ENCODE measurements at regions not wholly inside any gene's neighbourhood (a gene's known extent, or its start where the extent isn't known, plus 50 kb on each side); places are given as distances from the start of the nearest gene placed in this dataset.

DNA sequence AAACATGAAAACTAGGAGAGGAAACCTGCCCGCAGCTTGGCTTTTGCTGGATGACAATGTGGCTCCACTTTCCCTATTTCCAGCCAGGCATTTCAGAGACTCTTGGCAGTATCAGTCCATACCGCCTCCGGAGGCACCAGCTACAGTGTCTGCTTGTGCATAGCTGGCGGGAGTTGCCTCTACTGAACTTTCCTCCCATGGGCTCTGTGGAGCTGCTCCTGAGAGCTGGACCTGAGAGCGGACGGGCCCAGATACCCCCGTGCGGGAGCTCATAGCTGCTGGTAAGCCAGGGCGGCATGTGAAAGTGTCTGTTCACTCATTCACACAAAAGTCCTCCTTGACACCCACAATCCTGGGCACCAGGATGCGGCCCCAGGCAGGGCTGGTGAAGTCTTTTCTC, 130.3 kb upstream of the PMEPA1 start:
- FAIRE-seq: no peak

DNA sequence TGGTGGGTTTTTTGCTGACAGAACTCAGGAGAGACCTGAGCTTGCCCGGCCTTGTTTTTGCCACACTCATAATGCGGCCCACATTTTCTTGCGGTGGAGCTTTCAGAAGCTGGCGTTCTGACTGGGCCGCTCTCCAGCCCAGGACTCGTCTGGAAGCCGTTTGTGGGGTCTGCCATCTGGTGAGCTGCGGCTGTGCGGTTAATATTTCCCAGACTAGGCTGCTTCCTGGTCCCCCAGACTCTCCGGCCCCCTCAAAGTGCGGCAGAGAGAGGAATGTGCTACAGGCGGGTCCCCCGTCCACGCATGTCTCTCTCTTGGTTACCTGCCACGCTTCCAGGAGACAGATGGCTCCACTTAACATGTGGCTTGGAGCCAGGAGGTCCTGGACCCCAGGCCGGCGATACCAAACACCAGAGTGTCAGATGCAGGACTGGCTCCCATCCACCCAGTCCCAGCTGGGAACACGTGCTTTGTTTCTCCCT, 128.9 kb upstream of the PMEPA1 start:
- no peak for FAIRE-seq

DNA sequence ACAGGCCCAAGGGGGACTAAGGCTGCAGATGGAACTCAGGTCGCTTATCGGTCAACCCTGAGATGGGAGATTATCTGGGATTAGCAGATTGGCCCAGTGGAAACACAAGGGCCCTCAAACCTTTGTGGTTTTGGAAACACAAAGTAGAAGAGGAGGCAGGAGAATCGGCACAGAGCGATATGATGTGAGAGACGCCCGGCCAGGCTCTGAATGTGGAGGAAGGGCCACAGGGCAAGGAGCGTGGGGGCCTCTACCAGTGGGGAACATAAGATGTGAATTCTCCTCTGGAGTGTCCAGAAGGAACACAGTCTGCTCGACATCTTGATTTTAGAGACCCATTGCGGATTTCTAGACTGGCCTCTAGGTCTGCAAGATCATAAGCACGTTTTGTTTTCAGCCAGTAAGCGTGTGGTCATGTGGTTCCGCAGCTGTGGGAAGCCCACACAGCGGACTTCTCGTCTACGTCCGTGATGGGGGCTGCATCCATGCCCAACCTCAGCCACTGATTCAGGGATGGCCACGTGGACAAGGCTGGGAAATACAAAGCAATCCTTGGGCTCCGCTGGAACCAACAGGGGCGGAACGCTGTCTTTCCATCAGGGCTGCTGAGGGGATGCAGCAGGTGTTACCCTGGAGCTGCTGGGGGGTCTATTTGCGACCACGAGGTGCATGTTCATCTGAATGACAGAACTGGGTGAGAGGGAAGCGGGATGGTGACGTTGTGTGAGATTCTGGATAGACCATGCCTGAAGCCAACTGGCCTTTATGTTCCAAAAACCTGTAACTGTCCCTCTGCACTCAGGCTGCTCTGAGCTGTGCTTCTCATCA, 127.6 kb upstream of the PMEPA1 start:
- no peak for FAIRE-seq

DNA sequence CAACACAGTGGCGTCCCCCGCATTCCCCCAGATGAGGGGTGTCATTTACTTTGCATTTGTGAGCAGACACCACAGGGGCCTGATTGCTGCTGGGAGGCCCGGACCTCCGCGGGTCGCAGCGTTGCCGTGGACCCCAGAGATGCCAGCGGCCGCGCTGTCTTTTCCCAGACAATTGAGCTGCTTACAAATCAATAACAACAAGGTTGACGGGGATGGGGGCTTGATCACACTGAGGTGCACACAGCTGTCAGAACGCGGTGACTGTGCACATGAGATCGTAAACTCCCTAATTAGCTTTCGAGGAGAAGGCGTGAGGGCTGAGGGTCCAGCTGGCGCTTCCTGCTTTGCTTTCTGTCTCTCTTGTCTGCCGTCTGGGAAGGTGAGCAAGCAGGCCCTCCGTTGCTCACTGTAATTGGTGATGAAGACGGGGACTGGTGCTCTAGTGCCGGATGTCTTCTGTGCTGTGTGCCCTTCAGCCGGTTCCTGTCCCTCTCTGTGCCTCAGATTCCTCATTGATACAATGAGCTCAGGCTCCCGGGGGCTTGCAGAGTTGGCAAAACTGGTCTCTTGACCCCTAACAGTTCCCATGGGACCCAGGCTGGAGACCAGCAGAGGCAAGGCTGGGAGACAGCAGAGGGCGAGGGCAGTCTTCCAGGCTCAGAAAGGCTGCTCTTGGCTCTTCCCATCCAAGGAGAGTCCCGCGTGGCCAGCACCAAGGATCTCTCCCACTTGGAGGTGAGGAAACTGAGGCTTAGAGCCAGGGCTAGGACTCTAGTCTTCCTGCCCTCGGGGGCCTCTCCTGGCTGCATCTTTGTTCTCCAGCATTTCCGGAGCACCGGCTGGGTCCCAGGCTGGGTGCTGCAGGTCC, 126.0 kb upstream of the PMEPA1 start:
- FAIRE-seq: no peak

DNA sequence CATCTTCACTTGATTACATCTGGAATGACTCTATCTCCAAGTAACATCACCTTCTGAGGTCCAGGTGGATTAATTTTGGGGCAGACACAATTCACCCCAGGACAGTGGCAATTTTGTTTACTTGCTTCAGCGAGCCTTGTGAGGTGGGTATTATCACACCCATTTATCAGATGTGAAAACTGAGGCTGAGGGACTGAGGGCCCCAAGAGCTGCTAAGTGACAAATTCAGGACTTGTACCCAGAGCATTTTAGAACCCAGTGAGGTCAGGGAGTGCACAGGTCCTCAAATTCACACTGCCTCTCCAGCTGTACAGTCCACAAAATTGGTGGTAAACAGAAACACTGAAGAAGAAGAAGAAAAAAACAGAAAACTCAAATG, 125.2 kb upstream of the PMEPA1 start:
- no peak for FAIRE-seq

DNA sequence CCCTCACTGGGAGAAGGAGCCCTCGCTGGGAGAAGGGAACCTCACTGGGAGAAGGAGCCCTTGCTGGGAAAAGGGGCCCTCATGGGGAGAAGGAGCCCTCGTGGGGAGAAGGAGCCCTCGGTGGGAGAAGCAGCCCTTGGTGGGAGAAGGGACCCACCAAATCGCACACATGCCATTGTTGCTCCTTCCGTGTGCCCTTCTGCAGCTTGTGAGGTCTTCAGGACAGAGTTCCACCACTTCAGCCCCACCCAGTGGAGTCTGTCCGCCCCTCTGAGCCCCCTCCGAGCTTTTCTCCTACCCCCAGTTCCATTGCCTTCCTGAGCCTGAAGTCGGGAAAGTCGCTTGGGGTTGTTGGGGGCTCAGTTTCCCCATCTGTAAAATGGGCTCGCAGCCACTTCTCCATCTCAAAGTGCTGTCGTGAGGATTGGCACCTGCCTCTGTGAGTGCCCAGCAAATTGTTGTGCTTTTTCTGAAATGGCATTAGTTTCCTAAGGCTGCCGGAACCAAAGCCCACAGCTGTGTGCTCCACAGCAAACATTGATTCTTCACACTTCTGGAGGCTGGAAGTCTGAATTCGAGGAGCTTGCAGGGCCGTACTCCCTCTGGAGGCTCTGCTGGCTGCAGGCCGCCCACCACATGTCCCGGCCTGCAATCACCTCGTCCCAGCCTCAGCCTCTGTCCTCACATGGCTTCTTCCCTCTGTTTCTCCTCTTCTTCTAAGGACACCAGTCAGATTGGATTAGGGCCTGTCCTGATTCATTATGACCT, 124.7 kb upstream of the PMEPA1 start:
- FAIRE-seq: no peak

DNA sequence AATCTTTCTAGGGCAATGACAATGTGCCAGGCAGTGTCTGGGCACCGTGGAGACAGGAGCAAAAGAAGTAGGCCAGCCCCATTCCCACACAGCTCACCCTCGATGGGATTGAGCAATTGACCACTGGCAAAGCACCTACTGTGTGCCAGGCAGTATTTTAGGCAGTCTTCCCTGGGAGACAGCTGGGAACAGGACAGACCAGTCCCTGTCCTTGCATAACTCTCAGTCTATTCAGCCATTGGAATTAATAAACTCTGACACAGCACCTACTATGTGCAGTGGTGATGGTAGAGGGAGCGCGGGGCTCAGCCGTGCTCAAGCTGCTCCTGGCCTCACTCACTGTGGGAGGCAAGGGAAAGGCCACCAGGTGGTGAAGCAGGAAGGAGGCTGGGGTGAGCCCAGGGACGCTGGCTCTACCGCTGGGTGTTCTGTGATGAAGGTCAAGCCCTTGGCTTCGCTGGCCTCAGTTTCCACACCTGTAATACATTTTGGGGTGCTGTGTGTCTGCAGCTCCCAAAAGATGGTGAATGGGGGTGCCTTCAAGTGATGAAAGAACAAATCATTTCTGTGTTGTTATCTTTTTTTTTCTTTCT, 122.3 kb upstream of the PMEPA1 start:
- no peak for FAIRE-seq

DNA sequence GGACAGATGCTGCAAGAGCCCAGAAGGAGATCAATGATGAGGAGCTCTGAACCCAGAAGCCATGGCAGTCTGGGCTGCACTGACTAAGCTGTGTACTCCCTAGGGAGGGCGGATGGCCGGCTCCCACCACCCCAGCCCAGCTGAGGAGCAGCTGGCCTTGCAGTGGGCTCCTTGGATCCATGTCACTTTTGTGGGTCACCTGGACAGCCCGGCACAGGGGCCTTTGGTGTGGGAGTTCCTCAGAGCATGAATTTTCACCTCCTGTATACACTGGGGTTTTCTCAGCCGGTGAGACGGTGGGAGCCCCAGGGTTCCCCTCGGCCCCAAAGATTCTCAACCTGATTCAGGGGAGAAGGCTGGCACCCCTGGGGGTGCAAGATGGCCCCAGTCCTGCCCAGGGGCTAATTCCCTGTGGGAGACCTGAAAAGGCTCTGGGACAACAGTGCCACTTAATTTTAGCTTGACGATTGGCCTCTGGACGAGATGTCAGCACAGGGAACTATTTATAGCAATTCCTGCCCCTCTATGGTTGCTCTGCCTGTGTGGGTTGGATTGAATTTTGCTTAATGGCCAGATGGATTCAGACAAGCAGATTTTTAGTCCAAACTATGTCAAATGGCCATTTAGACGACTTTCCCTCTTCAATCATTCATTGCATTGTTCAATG, 121.6 kb upstream of the PMEPA1 start:
- FAIRE-seq: no peak

DNA sequence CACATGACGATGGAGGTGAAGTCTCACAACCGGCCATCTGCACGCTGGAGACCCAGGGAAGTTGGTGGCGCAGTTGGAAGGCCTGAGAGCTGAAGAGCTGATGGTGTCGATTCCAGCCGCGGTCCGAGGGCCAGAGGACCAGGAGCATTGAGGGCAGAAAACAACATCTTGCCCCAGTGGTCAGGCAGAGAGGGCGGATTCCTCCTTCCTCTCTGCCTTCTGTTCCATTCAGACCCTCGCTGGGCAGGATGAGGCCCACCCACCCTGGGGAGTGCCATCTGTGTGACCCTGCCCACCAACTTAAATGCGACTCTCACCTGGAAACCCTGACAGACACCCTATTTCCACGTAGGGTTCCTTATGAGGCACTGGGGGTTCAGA, 120.7 kb upstream of the PMEPA1 start:
- no peak for FAIRE-seq

DNA sequence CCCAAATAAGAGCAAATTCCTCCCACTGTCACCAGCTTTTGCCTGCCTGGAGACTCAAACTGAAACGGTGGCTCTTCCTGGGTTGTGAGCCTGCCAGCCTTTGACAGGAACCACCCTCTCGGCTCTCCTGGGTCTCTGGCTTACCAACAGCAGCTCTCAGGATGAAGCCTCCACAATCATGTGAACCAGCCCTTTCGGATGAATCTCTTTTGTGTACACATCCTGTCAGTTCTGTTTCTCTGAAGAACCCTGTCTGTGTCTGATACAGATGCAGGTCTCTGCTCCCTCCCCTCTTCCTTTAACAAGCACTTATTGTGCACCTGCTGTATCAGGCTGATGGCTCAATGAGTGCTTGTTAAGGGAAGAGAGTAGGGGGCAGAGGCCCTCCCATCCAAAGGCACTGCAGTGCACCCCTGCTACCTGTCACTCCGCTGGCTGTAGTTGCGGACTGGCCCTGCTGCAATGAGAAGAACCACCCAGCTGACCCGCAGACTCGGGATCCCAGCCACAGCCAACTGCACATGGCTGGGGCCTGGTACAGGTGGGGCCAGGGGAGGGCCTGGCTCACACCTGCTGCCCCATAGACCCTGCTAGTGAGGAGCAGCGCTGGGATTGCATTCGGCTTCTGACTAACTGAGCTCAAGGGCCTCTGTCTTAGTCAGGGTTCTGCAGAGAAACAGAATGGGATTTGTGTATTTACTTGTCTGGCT, 120.1 kb upstream of the PMEPA1 start:
- no peak for FAIRE-seq

DNA sequence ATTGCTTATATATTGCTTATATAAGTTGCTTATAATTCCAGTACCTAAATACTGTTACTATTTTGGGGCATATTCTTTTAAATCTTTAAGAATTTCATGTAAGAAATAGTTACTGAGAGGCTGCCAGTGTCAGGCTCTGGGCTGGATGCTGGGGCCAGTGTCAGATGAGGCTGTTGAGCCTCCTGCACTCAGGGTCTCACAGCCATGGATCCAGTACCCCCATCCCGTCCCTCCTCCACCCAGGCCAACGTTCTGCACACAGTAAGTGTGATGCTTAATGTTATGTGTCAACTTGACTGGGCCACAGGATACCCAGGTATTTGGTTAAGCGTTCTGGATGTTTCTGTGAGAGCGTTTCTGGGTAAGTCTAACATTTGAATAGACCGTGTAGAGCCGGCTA, 119.5 kb upstream of the PMEPA1 start:
- FAIRE-seq: no peak

DNA sequence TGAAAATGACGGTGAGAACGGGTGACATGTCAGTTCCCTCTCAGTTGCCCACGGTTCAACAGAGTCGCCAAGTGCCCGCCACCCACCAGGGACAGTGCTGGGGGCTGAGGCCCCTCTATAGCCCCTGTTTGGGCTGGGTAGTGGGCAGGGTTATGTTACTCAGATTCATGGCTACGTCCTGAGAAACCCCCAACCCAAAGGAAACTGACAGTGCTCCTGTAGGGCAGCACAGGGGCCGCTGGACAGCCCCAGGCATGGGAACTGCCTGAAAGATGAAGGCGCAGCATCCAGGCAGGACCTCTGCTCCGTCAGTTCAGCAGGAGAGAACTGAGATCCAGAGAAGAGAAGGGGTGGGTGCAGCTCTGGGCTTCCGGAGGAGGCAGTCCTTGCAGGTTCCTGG, 118.9 kb upstream of the PMEPA1 start:
- FAIRE-seq: no peak

DNA sequence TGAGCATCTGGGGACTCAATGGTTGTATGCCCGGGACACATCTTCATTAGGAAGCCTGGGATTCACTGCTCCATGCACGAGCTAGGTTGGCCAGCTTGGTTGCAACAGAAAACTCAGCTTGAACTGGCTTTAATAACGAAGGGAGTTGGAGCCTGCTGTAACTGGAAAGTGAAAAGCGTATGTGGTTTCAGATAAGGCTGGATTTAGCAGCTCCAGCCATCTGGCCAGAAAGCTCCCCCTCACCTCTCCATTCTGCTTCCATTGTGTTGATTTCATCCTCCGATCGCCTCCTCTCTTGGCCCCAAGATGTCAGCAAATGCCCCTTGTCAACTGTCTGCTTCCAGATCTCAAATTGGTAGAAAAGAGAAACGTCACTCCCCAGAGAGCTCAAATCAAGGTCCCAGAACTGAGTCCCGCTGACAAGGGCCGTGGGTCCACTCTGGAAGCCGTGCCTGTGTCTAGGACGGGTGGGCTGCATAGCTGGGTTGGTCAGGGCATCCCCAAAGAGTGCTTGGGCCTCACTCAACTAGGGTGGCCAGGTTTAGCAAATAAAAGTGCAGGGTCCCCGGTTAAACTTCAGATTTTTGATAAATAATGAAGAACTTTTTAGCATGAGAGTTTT, 117.0 kb upstream of the PMEPA1 start:
- FAIRE-seq: no peak

DNA sequence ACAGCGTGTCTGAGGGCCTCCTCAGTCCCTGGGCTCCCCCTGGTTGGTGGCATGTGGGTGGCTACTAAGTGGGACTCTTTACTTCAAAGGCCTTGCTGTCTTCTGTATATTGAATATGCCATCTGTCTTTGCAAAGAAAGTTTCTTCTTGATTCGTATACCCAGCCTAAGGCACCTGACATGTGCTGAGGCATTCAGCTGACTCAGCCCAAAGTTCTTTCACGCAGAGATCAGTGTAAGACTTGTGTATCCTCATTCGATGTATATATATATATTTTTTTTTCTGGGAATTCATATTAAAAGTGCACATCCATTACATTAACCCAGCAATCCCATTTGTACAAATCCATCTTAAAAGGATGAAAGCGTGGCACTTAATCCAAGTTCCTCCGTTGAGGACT, 115.1 kb upstream of the PMEPA1 start:
- no peak for FAIRE-seq

DNA sequence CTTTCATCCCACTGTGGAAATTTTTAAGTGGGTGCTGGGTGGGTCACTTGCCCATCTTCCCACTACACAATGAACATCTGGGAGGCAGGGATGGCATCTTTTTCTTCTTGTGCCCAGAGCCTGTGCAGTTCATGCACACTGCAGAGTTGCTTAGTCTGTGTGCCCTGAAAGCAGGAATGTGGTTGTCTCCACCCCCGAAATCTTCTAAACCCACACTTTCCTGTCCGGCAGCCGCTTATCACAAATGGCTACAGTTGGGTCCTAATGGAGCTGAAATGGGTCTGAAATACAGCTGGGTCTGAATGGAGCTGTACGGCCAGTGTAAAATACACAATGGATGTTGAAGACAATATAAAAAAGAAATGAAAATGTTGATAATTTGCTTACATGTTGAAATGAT, 112.1 kb upstream of the PMEPA1 start:
- FAIRE-seq: no peak

DNA sequence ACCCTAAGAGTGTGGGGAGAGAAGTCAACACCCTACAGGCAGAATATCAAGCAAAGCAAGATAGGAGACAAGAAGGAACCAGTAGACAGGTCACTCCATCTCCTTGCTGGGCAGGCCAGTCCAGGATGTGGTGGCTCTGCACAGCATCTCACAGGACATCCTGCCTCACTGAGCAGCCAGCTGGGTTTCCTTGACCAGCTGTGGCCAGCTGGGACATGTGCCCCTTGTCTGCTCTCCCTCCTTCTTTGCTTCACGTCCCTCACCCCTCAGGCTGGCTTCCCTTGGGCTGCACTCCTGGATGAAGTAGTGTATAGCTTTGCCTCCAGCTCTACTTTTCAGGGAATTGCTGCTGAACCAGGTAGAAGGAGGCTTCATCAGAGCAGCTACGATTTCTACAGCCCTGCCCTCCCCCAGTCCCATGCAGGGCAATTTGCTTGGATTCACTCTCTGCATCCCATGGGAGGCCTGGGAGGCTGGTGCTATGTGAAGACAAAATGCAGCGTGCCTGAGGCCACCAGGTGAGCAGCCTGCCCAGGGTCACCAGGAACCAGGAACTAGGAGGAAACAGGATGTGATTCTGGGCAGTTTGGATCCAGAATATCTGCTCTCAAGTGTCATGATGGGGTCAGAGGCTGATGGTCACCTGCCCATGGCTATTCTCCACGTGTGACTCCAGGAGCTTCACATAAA, 110.0 kb upstream of the PMEPA1 start:
- FAIRE-seq: no peak

DNA sequence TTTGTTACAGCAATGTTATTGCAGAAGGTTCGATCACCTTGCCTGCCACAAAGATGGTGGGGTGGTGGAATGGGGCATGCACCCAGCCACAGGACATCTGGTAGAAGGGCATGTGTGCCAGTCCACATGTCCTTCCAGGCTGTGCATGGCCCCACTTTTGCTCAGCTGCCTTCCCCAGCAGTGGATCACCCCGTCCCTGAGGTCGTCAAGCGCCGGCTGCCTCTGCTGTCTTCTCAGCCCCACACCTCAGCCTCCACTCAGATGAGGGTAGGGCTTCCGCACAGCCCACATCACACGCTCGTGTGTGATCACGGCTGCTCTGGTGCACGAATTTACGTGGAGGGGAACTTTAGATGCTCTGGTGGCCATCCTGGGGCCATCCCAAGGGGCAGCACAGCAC, 109.5 kb upstream of the PMEPA1 start:
- no peak for FAIRE-seq

DNA sequence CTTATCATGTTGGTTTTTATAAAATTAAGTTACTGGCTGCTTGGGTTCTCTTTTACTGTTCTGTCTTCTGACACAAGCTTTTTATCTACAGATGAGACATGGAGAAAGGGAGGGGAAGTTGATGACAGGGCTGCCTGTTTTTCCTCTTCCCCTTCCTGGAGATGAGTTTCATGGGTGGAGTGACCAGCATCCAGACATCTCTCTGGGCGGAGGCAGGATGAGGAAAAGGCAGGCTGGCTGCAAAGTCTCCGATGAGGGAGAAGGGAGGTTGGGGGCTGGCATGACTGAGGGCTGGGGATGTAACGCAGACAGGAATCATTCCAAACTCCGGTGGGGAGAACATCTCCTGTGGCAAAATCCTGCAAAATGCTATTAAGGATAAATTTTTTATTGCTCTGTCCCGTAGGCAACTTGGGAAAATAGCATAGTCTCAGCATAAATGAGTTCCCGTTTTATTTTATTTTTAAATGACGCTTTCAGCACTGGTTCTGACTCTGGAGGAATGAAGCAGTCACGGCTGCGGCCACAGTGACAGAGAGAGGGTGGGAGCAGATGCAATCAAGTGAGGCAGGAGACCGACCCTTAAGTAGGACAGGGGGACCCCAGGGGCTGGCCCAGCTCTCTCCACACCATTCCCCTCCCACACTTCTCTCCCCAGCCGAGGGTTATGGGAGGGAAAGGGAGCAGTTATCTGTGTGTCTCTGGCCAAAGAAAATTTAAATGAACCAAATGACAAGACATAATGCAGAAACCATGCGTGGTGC, 108.8 kb upstream of the PMEPA1 start:
- no peak for FAIRE-seq

DNA sequence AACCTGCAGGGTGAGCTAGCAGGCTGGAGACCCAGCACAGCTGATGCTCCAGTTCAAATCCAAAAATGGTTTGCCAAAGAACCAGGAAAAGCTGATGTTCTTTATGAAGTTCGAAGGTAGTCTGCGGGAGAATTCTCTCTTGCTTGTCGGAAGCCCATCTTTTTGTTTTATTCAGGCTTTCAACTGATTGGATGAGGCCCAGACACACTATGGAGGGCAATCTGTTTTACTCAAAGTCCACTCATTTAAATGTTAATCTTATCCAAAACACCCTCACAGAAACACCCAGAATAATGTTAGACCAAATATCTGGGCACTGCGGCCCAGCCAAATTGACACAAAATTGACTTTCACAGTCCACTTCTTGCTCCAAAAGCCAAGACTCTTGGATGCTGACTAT, 105.6 kb upstream of the PMEPA1 start:
- FAIRE-seq: no peak

DNA sequence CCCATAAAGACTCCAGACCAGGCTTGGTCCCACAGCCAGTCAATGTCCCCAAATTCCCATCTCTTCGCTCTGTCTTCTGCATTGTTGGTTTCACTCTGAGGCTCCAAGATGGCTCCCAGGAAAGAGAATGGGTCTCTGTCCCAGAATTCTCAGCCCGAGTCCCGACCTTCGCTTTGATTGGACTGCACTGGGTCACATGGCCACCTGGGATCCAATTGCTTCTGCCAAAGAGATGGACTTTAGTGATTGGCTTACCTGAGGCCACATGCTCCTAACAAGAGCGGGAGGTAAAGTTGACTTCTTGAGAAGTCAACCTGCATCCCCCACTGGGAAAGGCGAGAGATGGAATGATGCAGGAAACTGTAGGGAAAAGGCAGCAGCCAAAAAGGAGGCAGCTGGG, 104.7 kb upstream of the PMEPA1 start:
- no peak for FAIRE-seq
